ENCODE measurements at regions not wholly inside any gene's neighbourhood (a gene's known extent, or its start where the extent isn't known, plus 50 kb on each side); places are given as distances from the start of the nearest gene placed in this dataset.

DNA sequence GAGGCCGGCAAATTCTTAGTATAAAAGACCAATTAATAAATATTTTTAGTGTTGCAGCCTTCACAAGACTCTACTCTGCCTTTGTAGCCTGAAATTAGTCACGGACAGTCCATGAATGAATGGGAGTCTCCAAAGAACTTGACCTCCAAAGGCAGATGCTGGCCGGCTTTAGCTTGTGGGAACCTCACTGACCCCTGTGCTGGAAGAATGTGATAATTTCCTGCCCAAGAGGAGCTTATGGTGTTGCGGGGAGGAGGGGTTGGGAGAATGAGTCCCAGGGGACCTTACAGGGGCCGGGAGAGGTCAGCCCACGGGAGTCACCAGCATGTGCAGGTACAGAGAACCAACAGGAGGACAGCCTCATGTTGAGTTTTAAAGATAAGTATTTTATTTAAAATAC is 143.1 kb downstream of the IRX2 start:
- no peaks in the 10 kb centered on the region for H3K79me2 ChIP-seq (ENCODE audit: insufficient read depth, low read length)
- H3K9ac ChIP-seq (ENCODE audit: low read depth, low read length): no peak overlapping the region
- TF ChIP-seq EZH2 (IDR thresholded peaks at IDR 0.05; ENCODE audit: borderline replicate concordance, low read depth, low read length, severe bottlenecking): no peak
- TF ChIP-seq, protein P1, sequence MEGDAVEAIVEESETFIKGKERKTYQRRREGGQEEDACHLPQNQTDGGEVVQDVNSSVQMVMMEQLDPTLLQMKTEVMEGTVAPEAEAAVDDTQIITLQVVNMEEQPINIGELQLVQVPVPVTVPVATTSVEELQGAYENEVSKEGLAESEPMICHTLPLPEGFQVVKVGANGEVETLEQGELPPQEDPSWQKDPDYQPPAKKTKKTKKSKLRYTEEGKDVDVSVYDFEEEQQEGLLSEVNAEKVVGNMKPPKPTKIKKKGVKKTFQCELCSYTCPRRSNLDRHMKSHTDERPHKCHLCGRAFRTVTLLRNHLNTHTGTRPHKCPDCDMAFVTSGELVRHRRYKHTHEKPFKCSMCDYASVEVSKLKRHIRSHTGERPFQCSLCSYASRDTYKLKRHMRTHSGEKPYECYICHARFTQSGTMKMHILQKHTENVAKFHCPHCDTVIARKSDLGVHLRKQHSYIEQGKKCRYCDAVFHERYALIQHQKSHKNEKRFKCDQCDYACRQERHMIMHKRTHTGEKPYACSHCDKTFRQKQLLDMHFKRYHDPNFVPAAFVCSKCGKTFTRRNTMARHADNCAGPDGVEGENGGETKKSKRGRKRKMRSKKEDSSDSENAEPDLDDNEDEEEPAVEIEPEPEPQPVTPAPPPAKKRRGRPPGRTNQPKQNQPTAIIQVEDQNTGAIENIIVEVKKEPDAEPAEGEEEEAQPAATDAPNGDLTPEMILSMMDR (IDR thresholded peaks at IDR 0.05; ENCODE audit: borderline replicate concordance, extremely low read depth, low read length, poor library complexity, severe bottlenecking): no peak
- no peak overlapping the region for H3K4me2 ChIP-seq (ENCODE audit: insufficient read depth, low read length)
- H4K20me1 ChIP-seq (ENCODE audit: insufficient read depth, low read length): no peaks in the 10 kb centered on the region
- H3K4me1 ChIP-seq (ENCODE audit: insufficient read depth, low read length): no peaks in the 10 kb centered on the region
- DNase-seq (no peak), ATAC-seq (ENCODE audit: insufficient read depth, low read depth) (no peak)
- no peak overlapping the region for H2AFZ ChIP-seq (ENCODE audit: low read depth, low read length)
- no peak overlapping the region for H3K4me3 ChIP-seq (ENCODE audit: low read depth in 1 of 2, low read length in 2 of 2)
- no peaks in the 10 kb centered on the region for H3K36me3 ChIP-seq (ENCODE audit: insufficient read depth, low read length)
- H3K27ac ChIP-seq (ENCODE audit: low read length): no peak overlapping the region
- H3K27me3 ChIP-seq (ENCODE audit: insufficient read depth, low read length, poor library complexity): no peaks in the 10 kb centered on the region
- no peaks in the 10 kb centered on the region for H3K9me3 ChIP-seq (ENCODE audit: insufficient read depth, low read length, severe bottlenecking)

DNA sequence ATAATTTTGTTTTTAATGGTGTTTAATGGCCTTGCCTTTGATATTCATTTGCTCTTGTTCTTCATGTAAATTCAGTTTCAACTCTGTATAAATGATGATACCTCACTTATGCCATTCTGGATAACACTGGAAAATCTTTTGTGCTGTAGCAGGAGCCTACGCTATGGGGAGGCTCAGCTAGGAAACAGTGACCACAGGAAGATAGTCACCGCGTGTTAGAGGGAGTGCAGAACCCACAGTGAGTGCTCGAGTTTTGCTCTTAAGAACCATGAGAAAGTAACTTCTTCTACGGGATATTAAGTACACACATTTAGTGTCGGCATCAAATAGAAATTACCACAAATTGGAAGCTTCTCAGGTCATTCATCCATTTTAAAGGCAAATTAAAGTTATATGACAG is 143.9 kb downstream of the IRX2 start:
- H3K27me3 ChIP-seq (ENCODE audit: insufficient read depth, low read length, poor library complexity): no peaks in the 10 kb centered on the region
- H3K79me2 ChIP-seq (ENCODE audit: insufficient read depth, low read length): no peaks in the 10 kb centered on the region
- no peak overlapping the region for H3K4me2 ChIP-seq (ENCODE audit: insufficient read depth, low read length)
- no peak overlapping the region for H3K9ac ChIP-seq (ENCODE audit: low read depth, low read length)
- H3K27ac ChIP-seq (ENCODE audit: low read length): no peak overlapping the region
- H3K4me1 ChIP-seq (ENCODE audit: insufficient read depth, low read length): no peaks in the 10 kb centered on the region
- no peaks in the 10 kb centered on the region for H3K9me3 ChIP-seq (ENCODE audit: insufficient read depth, low read length, severe bottlenecking)
- ATAC-seq (ENCODE audit: insufficient read depth, low read depth) (no peak), DNase-seq (no peak)
- H3K4me3 ChIP-seq (ENCODE audit: low read depth in 1 of 2, low read length in 2 of 2): no peak overlapping the region
- no peak overlapping the region for H2AFZ ChIP-seq (ENCODE audit: low read depth, low read length)
- TF ChIP-seq EZH2 (IDR thresholded peaks at IDR 0.05; ENCODE audit: borderline replicate concordance, low read depth, low read length, severe bottlenecking): no peak
- TF ChIP-seq, protein P1 (IDR thresholded peaks at IDR 0.05; ENCODE audit: borderline replicate concordance, extremely low read depth, low read length, poor library complexity, severe bottlenecking): no peak
- no peaks in the 10 kb centered on the region for H3K36me3 ChIP-seq (ENCODE audit: insufficient read depth, low read length)
- no peaks in the 10 kb centered on the region for H4K20me1 ChIP-seq (ENCODE audit: insufficient read depth, low read length)

GRCh38 chr5:2603272-2603575 is 148.3 kb downstream of the IRX2 start:
- Histone ChIP-seq H3K27me3 (ENCODE audit: insufficient read depth, low read length, poor library complexity) (no peaks in the 10 kb centered on the region), H3K79me2 (ENCODE audit: insufficient read depth, low read length) (no peaks in the 10 kb centered on the region), H3K4me2 (ENCODE audit: insufficient read depth, low read length) (no peak overlapping the region), H3K4me3 (ENCODE audit: low read depth in 1 of 2, low read length in 2 of 2) (no peak overlapping the region), H3K4me1 (ENCODE audit: insufficient read depth, low read length) (no peaks in the 10 kb centered on the region), H3K9me3 (ENCODE audit: insufficient read depth, low read length, severe bottlenecking) (no peaks in the 10 kb centered on the region), H3K27ac (ENCODE audit: low read length) (no peak overlapping the region), H4K20me1 (ENCODE audit: insufficient read depth, low read length) (no peaks in the 10 kb centered on the region), H3K9ac (ENCODE audit: low read depth, low read length) (no peak overlapping the region), H2AFZ (ENCODE audit: low read depth, low read length) (no peak overlapping the region), H3K36me3 (ENCODE audit: insufficient read depth, low read length) (no peaks in the 10 kb centered on the region)
- TF ChIP-seq, protein P1 (IDR thresholded peaks at IDR 0.05; ENCODE audit: borderline replicate concordance, extremely low read depth, low read length, poor library complexity, severe bottlenecking): no peak
- TF ChIP-seq EZH2 (IDR thresholded peaks at IDR 0.05; ENCODE audit: borderline replicate concordance, low read depth, low read length, severe bottlenecking): no peak
- no peak for DNase-seq
- ATAC-seq (ENCODE audit: insufficient read depth, low read depth): no peak

Measured in DND-41 (cell line).